ENCODE measurements at regions not wholly inside any gene's neighbourhood (a gene's known extent, or its start where the extent isn't known, plus 50 kb on each side); places are given as distances from the start of the nearest gene placed in this dataset.

- no peak overlapping the region for H3K4me3 ChIP-seq (ENCODE audit: low read depth in 1 of 3, low read length in 3 of 3)
- no peak for DNase-seq (ENCODE audit: low spot score)
- no peak overlapping the region for H3K27ac ChIP-seq (ENCODE audit: low read depth in 1 of 2, low read length in 2 of 2)
- H3K4me1 ChIP-seq (ENCODE audit: control insufficient read depth in 4 of 4, insufficient read depth in 4 of 4, low read length in 3 of 4): no peaks in the 10 kb centered on the region
- H3K9ac ChIP-seq (ENCODE audit: low read depth in 1 of 2, low read length in 2 of 2): no peak overlapping the region
- H3K36me3 ChIP-seq (ENCODE audit: control insufficient read depth in 4 of 4, insufficient read depth in 3 of 4, low read depth in 1 of 4, low read length in 3 of 4): no peaks in the 10 kb centered on the region
- no peaks in the 10 kb centered on the region for H3K9me3 ChIP-seq (ENCODE audit: control insufficient read depth in 4 of 4, low read length in 3 of 4)
- H3K27me3 ChIP-seq (ENCODE audit: control insufficient read depth in 4 of 4, insufficient read depth in 4 of 4, low read length in 3 of 4): peaks cover 0 to 4% (median 0%) of the 10 kb centered on the region in 4 donors
- 86% methylated on average over 6 of the region's 6 CpGs for WGBS
- no peak for TF ChIP-seq MAX (IDR thresholded peaks at IDR 0.05)
- no peak for TF ChIP-seq ATF3 (IDR thresholded peaks at IDR 0.05)
- TF ChIP-seq HNF4A (conservative IDR thresholded peaks at IDR 0.05): no peak
Measured at GRCh38 chr7:81473236-81473635, 296.6 kb downstream of the HGF start.

GRCh38 chr7:81470724-81471379 is 299.0 kb downstream of the HGF start:
- H3K27me3 ChIP-seq (ENCODE audit: control insufficient read depth in 4 of 4, insufficient read depth in 4 of 4, low read length in 3 of 4): peaks cover 0 to 4% (median 2%) of the 10 kb centered on the region in 4 donors
- no peak overlapping the region for H3K27ac ChIP-seq (ENCODE audit: low read depth in 1 of 2, low read length in 2 of 2)
- H3K9ac ChIP-seq (ENCODE audit: low read depth in 1 of 2, low read length in 2 of 2): no peak overlapping the region
- no peaks in the 10 kb centered on the region for H3K9me3 ChIP-seq (ENCODE audit: control insufficient read depth in 4 of 4, low read length in 3 of 4)
- H3K36me3 ChIP-seq (ENCODE audit: control insufficient read depth in 4 of 4, insufficient read depth in 3 of 4, low read depth in 1 of 4, low read length in 3 of 4): no peaks in the 10 kb centered on the region
- no peak for DNase-seq (ENCODE audit: low spot score)
- H3K4me1 ChIP-seq (ENCODE audit: control insufficient read depth in 4 of 4, insufficient read depth in 4 of 4, low read length in 3 of 4): no peaks in the 10 kb centered on the region
- TF ChIP-seq SP1 (IDR thresholded peaks at IDR 0.05) (peak; percentile 48), HNF4A (conservative IDR thresholded peaks at IDR 0.05) (peak; percentile 9 to 71), EGR1 (IDR thresholded peaks at IDR 0.05; ENCODE audit: low read depth in 2 of 2) (no peak), NR2F2 (IDR thresholded peaks at IDR 0.05) (no peak), RXRA (IDR thresholded peaks at IDR 0.05) (peak in 1 of 2 donors; percentile 74)
- no peak overlapping the region for H3K4me3 ChIP-seq (ENCODE audit: low read depth in 1 of 3, low read length in 3 of 3)
- WGBS: 60% methylated on average over 6 of the region's 6 CpGs

- no peaks in the 10 kb centered on the region for H3K36me3 ChIP-seq (ENCODE audit: control insufficient read depth in 4 of 4, insufficient read depth in 3 of 4, low read depth in 1 of 4, low read length in 3 of 4)
- TF ChIP-seq GABPA (IDR thresholded peaks at IDR 0.05 in 1 of 2, conservative IDR thresholded peaks at IDR 0.05 in 1 of 2) (no peak), CTCF (IDR thresholded peaks at IDR 0.05; ENCODE audit: low read depth, low read length, missing input control) (peak; percentile 61), RAD21 (IDR thresholded peaks at IDR 0.05) (peak; percentile 84 to 89), FOXA1 (IDR thresholded peaks at IDR 0.05) (no peak)
- no peak overlapping the region for H3K4me3 ChIP-seq (ENCODE audit: low read depth in 1 of 3, low read length in 3 of 3)
- H3K4me1 ChIP-seq (ENCODE audit: control insufficient read depth in 4 of 4, insufficient read depth in 4 of 4, low read length in 3 of 4): no peaks in the 10 kb centered on the region
- H3K9ac ChIP-seq (ENCODE audit: low read depth in 1 of 2, low read length in 2 of 2): no peak overlapping the region
- DNase-seq (ENCODE audit: low spot score): peak; percentile 54
- no peaks in the 10 kb centered on the region for H3K9me3 ChIP-seq (ENCODE audit: control insufficient read depth in 4 of 4, low read length in 3 of 4)
- WGBS: 33% methylated on average over 9 of the region's 9 CpGs
- H3K27ac ChIP-seq (ENCODE audit: low read depth in 1 of 2, low read length in 2 of 2): no peak overlapping the region
- H3K27me3 ChIP-seq (ENCODE audit: control insufficient read depth in 4 of 4, insufficient read depth in 4 of 4, low read length in 3 of 4): peaks cover 0 to 4% (median 2%) of the 10 kb centered on the region in 4 donors
Measured at GRCh38 chr7:81469869-81470723, 299.8 kb downstream of the HGF start.
